Skin of body (tissue), 1 donor: ENCODE measurements at regions not wholly inside any gene's neighbourhood (a gene's known extent, or its start where the extent isn't known, plus 50 kb on each side); places are given as distances from the start of the nearest gene placed in this dataset.
"Not testable (repeated sequence)": the region's sequence is repeated elsewhere in the genome, so short reads cannot be mapped to it uniquely, and the experiment has no call there.

Experiments used
- DNase-seq: peaks from one replicate; lab custom pipeline; 2025; lab: John Stamatoyannopoulos, UW

GRCh38 chr7:142603870-142604448 is 145.3 kb upstream of the PRSS1 start:
- DNase-seq, result no peak

- DNase-seq, result no peak
Measured at GRCh38 chr7:142602756-142603155, 146.5 kb upstream of the PRSS1 start.

GRCh38 chr7:142602183-142602582 is 147.1 kb upstream of the PRSS1 start:
- no peak for DNase-seq

- DNase-seq, result no peak
Measured at GRCh38 chr7:142598297-142598696, 151.0 kb upstream of the PRSS1 start.

- no peak for DNase-seq
Measured at GRCh38 chr7:142597547-142597946, 151.7 kb upstream of the PRSS1 start.

GRCh38 chr7:142595816-142596516 is 153.3 kb upstream of the PRSS1 start:
- DNase-seq, result no peak

- DNase-seq, result no peak
Measured at GRCh38 chr7:142594078-142594477, 155.2 kb upstream of the PRSS1 start.

GRCh38 chr7:142593106-142593505 is 156.2 kb upstream of the PRSS1 start:
- DNase-seq, result no peak

GRCh38 chr7:142592664-142593063 is 156.6 kb upstream of the PRSS1 start:
- no peak for DNase-seq

GRCh38 chr7:142592231-142592630 is 157.0 kb upstream of the PRSS1 start:
- no peak for DNase-seq

- no peak for DNase-seq
Measured at GRCh38 chr7:142590830-142591457, 158.3 kb upstream of the PRSS1 start.

GRCh38 chr7:142590077-142590476 is 159.2 kb upstream of the PRSS1 start:
- no peak for DNase-seq

- no peak for DNase-seq
Measured at GRCh38 chr7:142587578-142588191, 161.6 kb upstream of the PRSS1 start.

- DNase-seq, result no peak
Measured at GRCh38 chr7:142586611-142587010, 162.7 kb upstream of the PRSS1 start.

- no peak for DNase-seq
Measured at GRCh38 chr7:142585425-142585824, 163.8 kb upstream of the PRSS1 start.

- no peak for DNase-seq
Measured at GRCh38 chr7:142584765-142585164, 164.5 kb upstream of the PRSS1 start.

GRCh38 chr7:142583446-142583845 is 165.8 kb upstream of the PRSS1 start:
- no peak for DNase-seq

- DNase-seq, result no peak
Measured at GRCh38 chr7:142582351-142582750, 166.9 kb upstream of the PRSS1 start.

- DNase-seq, result no peak
Measured at GRCh38 chr7:142581341-142581740, 167.9 kb upstream of the PRSS1 start.

GRCh38 chr7:142579946-142580345 is 169.3 kb upstream of the PRSS1 start:
- DNase-seq, result no peak

GRCh38 chr7:142575351-142575750 is 173.9 kb upstream of the PRSS1 start:
- not testable (repeated sequence) for DNase-seq

- DNase-seq, result no peak
Measured at GRCh38 chr7:142571581-142571980, 177.7 kb upstream of the PRSS1 start.

- DNase-seq, result no peak
Measured at GRCh38 chr7:142569851-142570250, 179.4 kb upstream of the PRSS1 start.
